ENCODE measurements at regions not wholly inside any gene's neighbourhood (a gene's known extent, or its start where the extent isn't known, plus 50 kb on each side); places are given as distances from the start of the nearest gene placed in this dataset.

GRCh38 chr4:189767941-189768340 lies 172.7 kb upstream of the FRG1 start:
- TF ChIP-seq CTCF (conservative IDR thresholded peaks at IDR 0.05; ENCODE audit: low read depth, low read length) (no peak), FOS (IDR thresholded peaks at IDR 0.05; ENCODE audit: low read depth, low read length) (no peak), POLR2A (IDR thresholded peaks at IDR 0.05; ENCODE audit: low read depth, low read length) (no peak), RFX5 (IDR thresholded peaks at IDR 0.05; ENCODE audit: low read depth, low read length) (no peak)

Data from IMR-90 (cell line).